Stimulated activated CD4-positive, alpha-beta T cell treated with anti-CD3 and anti-CD28 coated beads, Interleukin-4, amount 100 ng/mL, for 24 hours (primary cell): ENCODE measurements at regions not wholly inside any gene's neighbourhood (a gene's known extent, or its start where the extent isn't known, plus 50 kb on each side); places are given as distances from the start of the nearest gene placed in this dataset.
"Not testable (repeated sequence)": the region's sequence is repeated elsewhere in the genome, so short reads cannot be mapped to it uniquely, and the experiment has no call there.

Experiments
- DNase-seq: peaks from one replicate; pipeline ENCODE4 v3.0.0-alpha.2; 2020

GRCh38 chr2:56813490-56813889 lies 629.7 kb downstream of the CCDC85A start:
- DNase-seq: no peak

- no peak for DNase-seq
Measured at GRCh38 chr2:56816666-56817065, 632.9 kb downstream of the CCDC85A start.

- no peak for DNase-seq
Measured at GRCh38 chr2:56831780-56832179, 648.0 kb downstream of the CCDC85A start.

- DNase-seq: no peak
Measured at GRCh38 chr2:56834686-56835085, 650.9 kb downstream of the CCDC85A start.

GRCh38 chr2:56840009-56840408 lies 656.2 kb downstream of the CCDC85A start:
- DNase-seq: not testable (repeated sequence)

- DNase-seq: no peak
Measured at GRCh38 chr2:56860991-56861390, 677.2 kb downstream of the CCDC85A start.

- no peak for DNase-seq
Measured at GRCh38 chr2:56871644-56872043, 687.9 kb downstream of the CCDC85A start.

- no peak for DNase-seq
Measured at GRCh38 chr2:56874717-56875116, 690.9 kb downstream of the CCDC85A start.

GRCh38 chr2:56889738-56890137 lies 705.9 kb downstream of the CCDC85A start:
- DNase-seq: no peak

- no peak for DNase-seq
Measured at GRCh38 chr2:56892382-56892781, 708.6 kb downstream of the CCDC85A start.

- no peak for DNase-seq
Measured at GRCh38 chr2:56898986-56899385, 715.2 kb downstream of the CCDC85A start.

GRCh38 chr2:56912490-56912889 lies 728.7 kb downstream of the CCDC85A start:
- no peak for DNase-seq

- no peak for DNase-seq
Measured at GRCh38 chr2:56918790-56919189, 735.0 kb downstream of the CCDC85A start.

- no peak for DNase-seq
Measured at GRCh38 chr2:56933976-56934375, 750.2 kb downstream of the CCDC85A start.

- DNase-seq: no peak
Measured at GRCh38 chr2:56934866-56935265, 751.1 kb downstream of the CCDC85A start.

GRCh38 chr2:56940054-56940453 lies 756.3 kb downstream of the CCDC85A start:
- no peak for DNase-seq

- DNase-seq: no peak
Measured at GRCh38 chr2:56952871-56953270, 769.1 kb downstream of the CCDC85A start.

- DNase-seq: no peak
Measured at GRCh38 chr2:56960581-56960980, 776.8 kb downstream of the CCDC85A start.

- no peak for DNase-seq
Measured at GRCh38 chr2:56962673-56963072, 778.9 kb downstream of the CCDC85A start.

- no peak for DNase-seq
Measured at GRCh38 chr2:56969513-56969912, 785.7 kb downstream of the CCDC85A start.

GRCh38 chr2:56971383-56971974 lies 787.7 kb downstream of the CCDC85A start:
- DNase-seq: no peak

GRCh38 chr2:56981554-56981953 lies 797.8 kb downstream of the CCDC85A start:
- no peak for DNase-seq

- no peak for DNase-seq
Measured at GRCh38 chr2:56985609-56986008, 801.8 kb downstream of the CCDC85A start.

GRCh38 chr2:57022496-57022895 lies 838.7 kb downstream of the CCDC85A start:
- DNase-seq: no peak

- DNase-seq: no peak
Measured at GRCh38 chr2:57044931-57045635, 861.3 kb downstream of the CCDC85A start.
